ENCODE measurements at regions not wholly inside any gene's neighbourhood (a gene's known extent, or its start where the extent isn't known, plus 50 kb on each side); places are given as distances from the start of the nearest gene placed in this dataset.

DNA sequence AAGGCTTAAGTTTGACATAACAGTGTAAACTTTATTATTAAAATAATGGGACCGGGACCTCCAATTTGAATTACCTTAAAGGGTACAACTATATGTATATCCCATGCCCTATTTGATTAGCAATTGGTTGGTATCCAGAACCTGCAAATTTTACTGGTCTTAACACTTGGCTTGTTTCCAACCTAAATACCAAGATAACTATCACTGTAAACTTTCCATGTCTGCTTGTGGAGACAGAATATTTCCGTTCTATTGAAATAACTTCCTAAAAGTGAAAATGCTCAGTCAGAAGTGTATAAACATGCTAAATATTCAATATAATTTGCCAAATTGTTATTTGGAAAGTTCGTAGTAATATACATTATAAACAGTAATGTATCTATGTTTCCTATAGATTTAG lies 154.0 kb downstream of the TMEM47 start:
- no peak overlapping the region for H4K91ac ChIP-seq (ENCODE audit: insufficient read depth, low read depth, low read length)
- no peak overlapping the region for H3K18ac ChIP-seq (ENCODE audit: low read depth, low read length)
- no TSS peak for BruUV-seq (replicated peaks)
- H2BK15ac ChIP-seq (ENCODE audit: low read depth, low read length): no peak overlapping the region
- WGBS, 2 experiments (ENCODE audit: extremely low coverage in 2 of 2, insufficient read length in 1 of 2): no CpG with 5 or more reads among the region's 3 CpGs
- H4K5ac ChIP-seq (ENCODE audit: low read depth, low read length): no peak overlapping the region
- H3K9ac ChIP-seq (ENCODE audit: low read depth, low read length): no peak overlapping the region
- ChIA-PET POLR2A (ENCODE audit: unreplicated experiment) (no interaction called here), CTCF (no interaction called here)
- H3K4me1 ChIP-seq (ENCODE audit: control insufficient read depth, insufficient read depth, low read length): no peaks in the 10 kb centered on the region
- H4K8ac ChIP-seq (ENCODE audit: low read depth in 2 of 2, low read length in 2 of 2): no peak overlapping the region
- no peak overlapping the region for H3K23ac ChIP-seq (ENCODE audit: low read depth, low read length)
- no peak overlapping the region for H3K14ac ChIP-seq (replicated peaks; ENCODE audit: low read depth, low read length)
- no peak overlapping the region for H2AK9ac ChIP-seq (replicated peaks; ENCODE audit: low read depth, low read length, poor library complexity)
- H3K27me3 ChIP-seq (ENCODE audit: control insufficient read depth, insufficient read depth, low read length): no peaks in the 10 kb centered on the region
- H3K4me3 ChIP-seq (ENCODE audit: insufficient read depth, low read depth, low read length): no peak overlapping the region
- no peaks in the 10 kb centered on the region for H3K79me1 ChIP-seq (ENCODE audit: low read depth in 1 of 2, low read length in 2 of 2)
- intact Hi-C loops (cut with micrococcal nuclease): no loop called here
- H2BK20ac ChIP-seq (ENCODE audit: low read depth, low read length): no peak overlapping the region
- no peak overlapping the region for H2AFZ ChIP-seq (replicated peaks; ENCODE audit: low read length, poor library complexity)
- DNase-seq (no peak), ATAC-seq (ENCODE audit: low read depth) (no peak)
- H2AK5ac ChIP-seq (ENCODE audit: low read depth, low read length): no peak overlapping the region
- TF ChIP-seq POLR2A (IDR thresholded peaks at IDR 0.05; ENCODE audit: low read depth, low read length) (no peak), CEBPB (IDR thresholded peaks at IDR 0.05; ENCODE audit: low read depth, low read length) (no peak), RCOR1 (IDR thresholded peaks at IDR 0.05; ENCODE audit: insufficient replicate concordance, low read length) (no peak), RFX5 (IDR thresholded peaks at IDR 0.05; ENCODE audit: low read depth, low read length) (no peak)
- TF ChIP-seq, protein P1, sequence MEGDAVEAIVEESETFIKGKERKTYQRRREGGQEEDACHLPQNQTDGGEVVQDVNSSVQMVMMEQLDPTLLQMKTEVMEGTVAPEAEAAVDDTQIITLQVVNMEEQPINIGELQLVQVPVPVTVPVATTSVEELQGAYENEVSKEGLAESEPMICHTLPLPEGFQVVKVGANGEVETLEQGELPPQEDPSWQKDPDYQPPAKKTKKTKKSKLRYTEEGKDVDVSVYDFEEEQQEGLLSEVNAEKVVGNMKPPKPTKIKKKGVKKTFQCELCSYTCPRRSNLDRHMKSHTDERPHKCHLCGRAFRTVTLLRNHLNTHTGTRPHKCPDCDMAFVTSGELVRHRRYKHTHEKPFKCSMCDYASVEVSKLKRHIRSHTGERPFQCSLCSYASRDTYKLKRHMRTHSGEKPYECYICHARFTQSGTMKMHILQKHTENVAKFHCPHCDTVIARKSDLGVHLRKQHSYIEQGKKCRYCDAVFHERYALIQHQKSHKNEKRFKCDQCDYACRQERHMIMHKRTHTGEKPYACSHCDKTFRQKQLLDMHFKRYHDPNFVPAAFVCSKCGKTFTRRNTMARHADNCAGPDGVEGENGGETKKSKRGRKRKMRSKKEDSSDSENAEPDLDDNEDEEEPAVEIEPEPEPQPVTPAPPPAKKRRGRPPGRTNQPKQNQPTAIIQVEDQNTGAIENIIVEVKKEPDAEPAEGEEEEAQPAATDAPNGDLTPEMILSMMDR (conservative IDR thresholded peaks at IDR 0.05; ENCODE audit: low read depth, low read length): no peak
- no peak overlapping the region for H2BK120ac ChIP-seq (ENCODE audit: low read depth, low read length)
- H2BK5ac ChIP-seq (ENCODE audit: low read depth, low read length, poor library complexity, severe bottlenecking): no peak overlapping the region
- H4K20me1 ChIP-seq (ENCODE audit: insufficient read depth, low read length): no peaks in the 10 kb centered on the region
- no peak overlapping the region for H3K4ac ChIP-seq (ENCODE audit: low read depth, low read length)
- no peak overlapping the region for H3K27ac ChIP-seq (ENCODE audit: insufficient read depth, low read length)
- in situ Hi-C loops (cut with MboI; ENCODE audit: low sequenced_read_pairs): no loop called here
- no peak overlapping the region for H3K56ac ChIP-seq (ENCODE audit: extremely low read depth, insufficient read depth, low read length)
- no peaks in the 10 kb centered on the region for H3K36me3 ChIP-seq (ENCODE audit: control insufficient read depth, insufficient read depth, low read length)
- H3K9me1 ChIP-seq (ENCODE audit: insufficient read depth, low read length): no peaks in the 10 kb centered on the region
- no peaks in the 10 kb centered on the region for H3K9me3 ChIP-seq (ENCODE audit: control insufficient read depth, insufficient read depth, low read length)
- no peak overlapping the region for H3K4me2 ChIP-seq (ENCODE audit: low read depth, low read length)
- dilution Hi-C loops (cut with HindIII; ENCODE audit: low sequenced_read_pairs, unreplicated experiment): no loop called here

Measured in IMR-90 (cell line).